HepG2 (cell line): ENCODE measurements at regions not wholly inside any gene's neighbourhood (a gene's known extent, or its start where the extent isn't known, plus 50 kb on each side); places are given as distances from the start of the nearest gene placed in this dataset.

ENCODE experiments used
- ATAC-seq: fragments of 200-7000 bp; cut with Tn5 transposase; 3 replicates; pipeline ENCODE4 v1.9.1; 2020; ENCODE audit warnings: mild to moderate bottlenecking, moderate library complexity
- BruUV-seq: library from RNA; stranded (reverse); fragments of 400-500 nt; replicated peaks from 2 replicates; lab custom pipeline; 2021; lab: Mats Ljungman, UMichigan
- CTCF ChIA-PET: fragments of 300-600 bp; formaldehyde crosslinking; extraction: SDS; loops from one replicate; lab custom pipeline; 2021; ENCODE audit warnings: low total read pairs, inconsistent platforms, low intra/inter-chr PET ratio; lab: Yijun Ruan, JAX
- POLR2A ChIA-PET: fragments of 350-600 bp; sonication (Branson Sonifier 250); formaldehyde crosslinking; loops from one replicate; lab custom pipeline; 2020; ENCODE audit warnings: antibody characterized with exemption, inconsistent platforms; lab: Yijun Ruan, JAX
- DNase-seq: peaks from one replicate; pipeline ENCODE4 v3.0.0-alpha.2; 2015; ENCODE audit warnings: low spot score
- FAIRE-seq: peaks from 3 replicates; lab custom pipeline; 2011; peaks lifted over from hg19 to GRCh38; lab: Jason Lieb, UNC
- H2AFZ ChIP-seq: one replicate; pipeline ENCODE4 v1.6.1; 2011; ENCODE audit warnings: low read length, inconsistent platforms
- H3K27ac ChIP-seq: fragments of 300-600 bp; 3 replicates; pipeline ENCODE4 v1.8.0; 2011; ENCODE audit warnings: mixed run types, mild to moderate bottlenecking, mixed read lengths, low read length, inconsistent platforms; ENCODE audit not compliant: insufficient read depth; ENCODE audit errors: extremely low read length
- H3K27me3 ChIP-seq, 2 experiments: fragments of 200-600 bp in 1 of 2; 2 replicates in 1 of 2; 3 replicates in 1 of 2; pipeline versions ENCODE4 v1.6.0 to v1.8.0; 2011; ENCODE audit warnings: low read length in 2 of 2, mild to moderate bottlenecking in 2 of 2, moderate library complexity in 2 of 2, inconsistent platforms in 1 of 2; ENCODE audit not compliant: insufficient read depth in 2 of 2, control insufficient read depth in 1 of 2
- H3K36me3 ChIP-seq, 2 experiments: fragments of 200-600 bp in 1 of 2; replicated peaks in 1 of 2; 2 replicates in 1 of 2; 3 replicates in 1 of 2; pipeline versions ENCODE4 v1.5.1 to v1.8.0; 2011; ENCODE audit warnings: low read length in 2 of 2, inconsistent platforms in 1 of 2; ENCODE audit not compliant: insufficient read depth in 2 of 2, control insufficient read depth in 1 of 2
- H3K4me1 ChIP-seq: 2 replicates; pipeline ENCODE4 v1.5.1; 2012; ENCODE audit warnings: low read length, inconsistent platforms; ENCODE audit not compliant: insufficient read depth
- H3K4me2 ChIP-seq: 2 replicates; pipeline ENCODE4 v1.6.0; 2011; ENCODE audit warnings: low read depth, low read length, inconsistent platforms
- H3K4me3 ChIP-seq, 3 experiments: fragments of 200-600 bp in 1 of 3; sonication (generic), shearing (Covaris generic) in 1 of 3; replicated peaks in 1 of 3; 2 replicates each; pipeline ENCODE4 v1.5.1; 2011 to 2016; ENCODE audit warnings: low read length in 3 of 3, inconsistent platforms in 2 of 3, low read depth in 2 of 3, mild to moderate bottlenecking in 2 of 3, control low read depth in 1 of 3, mixed read lengths in 1 of 3; ENCODE audit not compliant: insufficient read depth in 1 of 3
- H3K79me2 ChIP-seq: one replicate; pipeline ENCODE4 v1.6.1; 2011; ENCODE audit warnings: low read length, inconsistent platforms; ENCODE audit not compliant: insufficient read depth
- H3K9ac ChIP-seq: 2 replicates; pipeline ENCODE4 v1.6.0; 2011; ENCODE audit warnings: mild to moderate bottlenecking, low read depth, low read length, inconsistent platforms; ENCODE audit not compliant: insufficient read depth
- H3K9me3 ChIP-seq: 2 replicates; pipeline ENCODE4 v1.5.1; 2012; ENCODE audit warnings: mild to moderate bottlenecking, low read length
- H4K20me1 ChIP-seq: 2 replicates; pipeline ENCODE4 v1.6.0; 2011; ENCODE audit warnings: inconsistent platforms, mild to moderate bottlenecking, low read length, moderate library complexity; ENCODE audit not compliant: insufficient read depth
- FOXM1 ChIP-seq: sonication (generic); formaldehyde crosslinking; IDR thresholded peaks from 2 replicates; pipeline ENCODE4 v1.5.0; 2020; ENCODE audit warnings: missing genetic modification reagents
- HHEX ChIP-seq: IDR thresholded peaks from 2 replicates; pipeline ENCODE4 v1.6.1; 2016; ENCODE audit warnings: control low read depth
- HNRNPLL ChIP-seq: fragments of 200-400 bp; formaldehyde crosslinking; IDR thresholded peaks from 2 replicates; pipeline ENCODE4 v1.6.1; 2017; ENCODE audit warnings: mild to moderate bottlenecking, low read depth, low read length; ENCODE audit not compliant: poor library complexity, severe bottlenecking
- MAFF ChIP-seq: IDR thresholded peaks from 2 replicates; pipeline ENCODE4 v1.6.1; 2011; ENCODE audit warnings: low read depth, low read length, improper control_type of control experiment
- MAFK ChIP-seq, 2 experiments: IDR thresholded peaks in 1 of 2; conservative IDR thresholded peaks in 1 of 2; 2 replicates each; pipeline ENCODE4 v1.6.1; 2011; ENCODE audit warnings: improper control_type of control experiment in 2 of 2, low read length in 2 of 2
- NR2C2 ChIP-seq: sonication (generic); formaldehyde crosslinking; IDR thresholded peaks from 2 replicates; pipeline ENCODE4 v1.4.0; 2020; ENCODE audit warnings: missing genetic modification reagents, mild to moderate bottlenecking, moderate library complexity, borderline replicate concordance
- PCBP2 ChIP-seq: fragments of 200-400 bp; formaldehyde crosslinking; optimal IDR thresholded peaks from 2 replicates; pipeline ENCODE3; 2018; ENCODE audit warnings: low read length, low read depth; ENCODE audit not compliant: poor library complexity, severe bottlenecking
- TCF7 ChIP-seq: sonication (generic); IDR thresholded peaks from 2 replicates; pipeline ENCODE4 v1.6.1; 2016; ENCODE audit warnings: antibody characterized with exemption, low read depth
- ZFX ChIP-seq: sonication (generic); formaldehyde crosslinking; IDR thresholded peaks from 2 replicates; pipeline ENCODE4 v1.4.0; 2020; ENCODE audit warnings: mild to moderate bottlenecking, low read depth, missing genetic modification reagents, moderate library complexity
- ZKSCAN1 ChIP-seq: fragments of 150-350 bp; IDR thresholded peaks from 2 replicates; pipeline ENCODE4 v1.6.1; 2014; ENCODE audit warnings: low read length
- ZNF251 ChIP-seq: sonication (generic); formaldehyde crosslinking; IDR thresholded peaks from 2 replicates; pipeline ENCODE4 v1.9.0; 2021; ENCODE audit warnings: mild to moderate bottlenecking, missing genetic modification reagents
- ZSCAN25 ChIP-seq: sonication (generic); formaldehyde crosslinking; IDR thresholded peaks from 2 replicates; pipeline ENCODE4 v1.8.0; 2022; ENCODE audit warnings: mild to moderate bottlenecking, missing genetic modification reagents
- ZSCAN5A ChIP-seq: sonication (generic); formaldehyde crosslinking; IDR thresholded peaks from 2 replicates; pipeline ENCODE4 v1.8.0; 2022; ENCODE audit warnings: mild to moderate bottlenecking, missing genetic modification reagents, borderline replicate concordance
- WGBS: methylation state at CpG from one replicate; pipeline ENCODE4 v1.1.6; 2017; ENCODE audit warnings: low lambda C conversion rate; 5-methylcytosine and 5-hydroxymethylcytosine counted together
- in situ Hi-C: cut with HindIII; loops from 2 replicates; pipeline ENCODE4 v1.10.0; 2017; ENCODE audit warnings: low pct_unique_long_range_greater_than_20kb; ENCODE audit not compliant: extremely low pct_ligation_motif_present
- intact Hi-C: fragments of 100-400 bp; cut with micrococcal nuclease; formaldehyde crosslinking; loops from one replicate; pipeline ENCODE4 v1.10.0; 2022; ENCODE audit not compliant: unreplicated experiment
- TF ChIP-seq, protein P1 (sequence below): sonication (generic); formaldehyde crosslinking; IDR thresholded peaks from 2 replicates; pipeline ENCODE4 v1.4.0; 2020; ENCODE audit warnings: low read depth, mild to moderate bottlenecking, missing genetic modification reagents
- TF ChIP-seq, protein P2 (sequence below): sonication (generic); formaldehyde crosslinking; IDR thresholded peaks from 2 replicates; pipeline ENCODE4 v1.8.0; 2022; ENCODE audit warnings: mild to moderate bottlenecking, missing genetic modification reagents; ENCODE audit not compliant: insufficient replicate concordance

GRCh38 chr12:104834607-104835006 lies 123.5 kb downstream of the SLC41A2 start:
- FAIRE-seq (no peak), ATAC-seq (no peak)
- intact Hi-C loops (no loop called here), in situ Hi-C loops (no loop called here)
- H3K4me1 ChIP-seq, result no peaks in the 10 kb centered on the region
- H3K27me3 ChIP-seq, result no peaks in the 10 kb centered on the region; a peak in 1 of 5 replicates
- H4K20me1 ChIP-seq, result no peaks in the 10 kb centered on the region
- no peak overlapping the region for H3K27ac ChIP-seq
- TF ChIP-seq PCBP2 (no peak), HNRNPLL (no peak), ZNF251 (CRISPR knock-in tag) (no peak), ZSCAN5A (CRISPR knock-in tag) (no peak), FOXM1 (CRISPR knock-in tag) (no peak)
- TF ChIP-seq, protein P1, sequence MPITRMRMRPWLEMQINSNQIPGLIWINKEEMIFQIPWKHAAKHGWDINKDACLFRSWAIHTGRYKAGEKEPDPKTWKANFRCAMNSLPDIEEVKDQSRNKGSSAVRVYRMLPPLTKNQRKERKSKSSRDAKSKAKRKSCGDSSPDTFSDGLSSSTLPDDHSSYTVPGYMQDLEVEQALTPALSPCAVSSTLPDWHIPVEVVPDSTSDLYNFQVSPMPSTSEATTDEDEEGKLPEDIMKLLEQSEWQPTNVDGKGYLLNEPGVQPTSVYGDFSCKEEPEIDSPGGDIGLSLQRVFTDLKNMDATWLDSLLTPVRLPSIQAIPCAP, result no peak
- TF ChIP-seq, all 625 proteins: peak for 0
- CTCF ChIA-PET, result no interaction called here
- POLR2A ChIA-PET, result no interaction called here
- H3K9me3 ChIP-seq, result no peaks in the 10 kb centered on the region
- H2AFZ ChIP-seq, result no peak overlapping the region
- no peaks in the 10 kb centered on the region for H3K79me2 ChIP-seq
- H3K9ac ChIP-seq, result no peak overlapping the region
- no peaks in the 10 kb centered on the region for H3K36me3 ChIP-seq
- DNase-seq, result no peak
- H3K4me3 ChIP-seq, result no peak overlapping the region
- no peak overlapping the region for H3K4me2 ChIP-seq
- BruUV-seq, result no TSS peak

DNA sequence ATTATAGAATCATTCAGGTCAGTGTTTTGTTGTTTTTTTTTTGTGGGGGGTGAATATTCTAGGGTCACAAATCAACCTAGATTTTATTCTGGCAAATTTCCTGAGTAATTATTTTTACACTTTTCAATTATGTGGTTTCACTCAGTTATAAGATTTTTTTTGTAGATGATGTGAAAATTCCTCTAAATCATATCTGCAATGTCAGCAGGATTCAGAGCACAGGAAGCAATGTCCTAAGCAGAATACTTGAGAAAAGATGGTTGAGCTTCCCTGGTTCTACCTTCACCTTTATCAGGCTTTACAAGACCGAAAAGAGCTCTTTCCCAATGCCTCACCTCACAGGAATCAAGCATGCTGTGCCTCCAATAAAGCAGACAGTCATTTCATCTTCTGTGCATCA lies 124.3 kb downstream of the SLC41A2 start:
- no peak for FAIRE-seq
- Histone ChIP-seq H3K27ac (no peak overlapping the region), H3K9ac (no peak overlapping the region), H2AFZ (no peak overlapping the region), H3K9me3 (no peaks in the 10 kb centered on the region), H3K79me2 (no peaks in the 10 kb centered on the region), H3K4me3 (no peak overlapping the region), H3K36me3 (no peaks in the 10 kb centered on the region), H3K4me2 (no peak overlapping the region), H3K4me1 (no peaks in the 10 kb centered on the region), H3K27me3 (no peaks in the 10 kb centered on the region; a peak in 1 of 5 replicates), H4K20me1 (no peaks in the 10 kb centered on the region)
- 63% methylated on average over 1 of the region's 1 CpG for WGBS
- intact Hi-C loops (no loop called here), in situ Hi-C loops (no loop called here)
- no peak for ATAC-seq
- no peak for DNase-seq
- CTCF ChIA-PET, result no interaction called here
- BruUV-seq, result no TSS peak
- POLR2A ChIA-PET, result no interaction called here
- no peak for TF ChIP-seq TCF7
- TF ChIP-seq, protein P2, sequence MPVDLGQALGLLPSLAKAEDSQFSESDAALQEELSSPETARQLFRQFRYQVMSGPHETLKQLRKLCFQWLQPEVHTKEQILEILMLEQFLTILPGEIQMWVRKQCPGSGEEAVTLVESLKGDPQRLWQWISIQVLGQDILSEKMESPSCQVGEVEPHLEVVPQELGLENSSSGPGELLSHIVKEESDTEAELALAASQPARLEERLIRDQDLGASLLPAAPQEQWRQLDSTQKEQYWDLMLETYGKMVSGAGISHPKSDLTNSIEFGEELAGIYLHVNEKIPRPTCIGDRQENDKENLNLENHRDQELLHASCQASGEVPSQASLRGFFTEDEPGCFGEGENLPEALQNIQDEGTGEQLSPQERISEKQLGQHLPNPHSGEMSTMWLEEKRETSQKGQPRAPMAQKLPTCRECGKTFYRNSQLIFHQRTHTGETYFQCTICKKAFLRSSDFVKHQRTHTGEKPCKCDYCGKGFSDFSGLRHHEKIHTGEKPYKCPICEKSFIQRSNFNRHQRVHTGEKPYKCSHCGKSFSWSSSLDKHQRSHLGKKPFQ (CRISPR knock-in tag), result no peak
- TF ChIP-seq HHEX (CRISPR knock-in tag), result no peak
- TF ChIP-seq MAFF, result peak; percentile 92
- no peak for TF ChIP-seq ZSCAN25
- TF ChIP-seq ZKSCAN1, result no peak
- TF ChIP-seq ZSCAN5A (CRISPR knock-in tag), result no peak
- no peak for TF ChIP-seq NR2C2 (CRISPR knock-in tag)
- TF ChIP-seq ZFX (CRISPR knock-in tag), result no peak
- peak; percentile 79 to 93 for TF ChIP-seq MAFK (conservative IDR thresholded peaks at IDR 0.05 in 1 of 2, IDR thresholded peaks at IDR 0.05 in 1 of 2; ENCODE audit: low read length in 2 of 2)
